ENCODE measurements at regions not wholly inside any gene's neighbourhood (a gene's known extent, or its start where the extent isn't known, plus 50 kb on each side); places are given as distances from the start of the nearest gene placed in this dataset.

- no peak for DNase-seq (ENCODE audit: low read depth)
- H3K4me3 ChIP-seq (ENCODE audit: low read depth, low read length), result no peak overlapping the region
- no peak for TF ChIP-seq CTCF (IDR thresholded peaks at IDR 0.05; ENCODE audit: insufficient read depth, low read depth, low read length)
Observed at GRCh38 chr11:106280036-106280435, 202.6 kb downstream of the AASDHPPT start.

DNA sequence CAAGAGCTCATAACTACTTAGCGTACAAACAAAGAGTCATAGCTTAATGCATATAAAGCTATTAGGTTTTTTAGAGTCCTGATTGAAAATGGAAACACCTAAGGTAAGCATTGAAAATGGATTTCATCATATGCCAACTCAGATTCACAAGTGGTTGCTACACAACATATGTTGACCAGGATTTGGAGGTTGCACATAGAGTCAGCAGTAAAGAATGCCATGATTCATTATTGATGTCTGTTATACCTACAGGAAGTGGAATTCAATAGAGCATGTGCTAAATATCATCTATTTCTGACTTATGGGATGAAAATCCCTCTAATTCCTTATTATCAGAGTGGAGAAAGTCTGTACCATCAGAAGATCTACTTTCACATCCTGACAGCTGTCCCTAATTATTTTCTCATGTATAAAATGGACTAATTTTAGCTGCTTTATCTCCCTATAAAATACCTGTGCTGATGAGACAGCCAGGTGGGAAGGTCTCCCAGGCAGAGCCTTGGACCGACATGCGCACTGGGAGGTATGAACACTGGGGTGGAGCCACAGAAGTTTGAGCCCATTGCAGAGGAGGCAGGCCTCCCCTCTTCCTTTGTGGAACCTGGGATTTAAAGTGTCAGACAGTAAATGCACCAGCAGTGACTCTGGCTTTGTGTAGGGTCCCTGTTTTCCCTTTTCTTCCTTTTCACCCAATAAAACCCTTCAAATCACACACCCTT lies 204.2 kb downstream of the AASDHPPT start:
- no peak for TF ChIP-seq CTCF (IDR thresholded peaks at IDR 0.05; ENCODE audit: insufficient read depth, low read depth, low read length)
- DNase-seq (ENCODE audit: low read depth), result peak; percentile 53
- H3K4me3 ChIP-seq (ENCODE audit: low read depth, low read length), result no peak overlapping the region

DNA sequence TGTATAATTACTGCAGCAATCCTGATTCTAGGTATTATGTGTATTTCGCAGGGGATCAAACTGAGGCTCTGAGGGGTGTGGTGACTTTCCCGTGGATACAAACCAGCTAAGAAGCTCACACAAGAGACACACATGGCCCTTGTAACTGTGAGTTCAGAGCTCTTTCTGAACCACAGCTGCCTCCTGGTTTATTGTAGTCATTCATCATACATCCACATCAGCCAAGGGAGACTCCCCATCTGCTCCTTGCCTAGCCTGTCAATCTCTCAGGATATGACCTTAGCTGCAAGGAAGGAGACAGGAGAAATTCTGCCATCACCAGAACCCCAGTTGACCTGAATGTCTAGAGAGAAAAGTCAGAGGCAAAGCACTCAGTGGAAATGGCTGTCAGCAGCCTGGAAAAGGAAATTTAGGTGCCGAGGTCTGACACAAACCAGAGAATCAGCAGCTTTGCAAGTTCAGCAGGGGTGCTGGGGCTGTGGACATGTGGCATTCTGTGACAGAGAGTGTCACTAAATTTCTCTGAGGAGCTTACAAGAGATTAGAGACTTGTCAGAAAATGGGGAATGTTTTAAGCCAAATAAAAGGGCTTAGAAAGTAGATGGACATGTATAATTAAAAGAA lies 209.5 kb downstream of the AASDHPPT start:
- H3K4me3 ChIP-seq (ENCODE audit: low read depth, low read length), result no peak overlapping the region
- TF ChIP-seq CTCF (IDR thresholded peaks at IDR 0.05; ENCODE audit: insufficient read depth, low read depth, low read length), result no peak
- no peak for DNase-seq (ENCODE audit: low read depth)

- TF ChIP-seq CTCF (IDR thresholded peaks at IDR 0.05; ENCODE audit: insufficient read depth, low read depth, low read length), result no peak
- no peak for DNase-seq (ENCODE audit: low read depth)
- no peak overlapping the region for H3K4me3 ChIP-seq (ENCODE audit: low read depth, low read length)
Observed at GRCh38 chr11:106288057-106288456, 210.6 kb downstream of the AASDHPPT start.

- no peak for DNase-seq (ENCODE audit: low read depth)
- no peak for TF ChIP-seq CTCF (IDR thresholded peaks at IDR 0.05; ENCODE audit: insufficient read depth, low read depth, low read length)
Observed at GRCh38 chr11:106288822-106289387, 211.4 kb downstream of the AASDHPPT start.

GRCh38 chr11:106292526-106292925 lies 215.1 kb downstream of the AASDHPPT start:
- no peak for DNase-seq (ENCODE audit: low read depth)
- TF ChIP-seq CTCF (IDR thresholded peaks at IDR 0.05; ENCODE audit: insufficient read depth, low read depth, low read length), result no peak

More at GRCh38 chr11:106288822-106289387, 211.4 kb downstream of the AASDHPPT start:
- no peak overlapping the region for H3K4me3 ChIP-seq (ENCODE audit: low read depth, low read length)

More at GRCh38 chr11:106292526-106292925, 215.1 kb downstream of the AASDHPPT start:
- no peak overlapping the region for H3K4me3 ChIP-seq (ENCODE audit: low read depth, low read length)

All from fibroblast of villous mesenchyme (primary cell).